Nephron progenitor cell (in vitro differentiated cells): ENCODE measurements at regions not wholly inside any gene's neighbourhood (a gene's known extent, or its start where the extent isn't known, plus 50 kb on each side); places are given as distances from the start of the nearest gene placed in this dataset.

ENCODE experiments used
- DNase-seq: peaks from one replicate; pipeline ENCODE4 v3.0.0; 2021
- H3K27ac Mint-ChIP-seq: 2 replicates; pipeline ENCODE4 v1.8.0; 2021; ENCODE audit warnings: mild to moderate bottlenecking, moderate library complexity, mixed read lengths
- H3K27me3 Mint-ChIP-seq: 2 replicates; pipeline ENCODE4 v1.8.0; 2021; ENCODE audit warnings: mild to moderate bottlenecking, low read depth, mixed read lengths; ENCODE audit not compliant: poor library complexity
- H3K36me3 Mint-ChIP-seq: 2 replicates; pipeline ENCODE4 v1.8.0; 2021; ENCODE audit warnings: low read depth, mixed read lengths
- H3K4me1 Mint-ChIP-seq: 2 replicates; pipeline ENCODE4 v1.8.0; 2021; ENCODE audit warnings: mixed read lengths
- H3K4me3 Mint-ChIP-seq: 2 replicates; pipeline ENCODE4 v1.8.0; 2021; ENCODE audit warnings: mild to moderate bottlenecking, moderate library complexity, mixed read lengths
- H3K9me3 Mint-ChIP-seq: 2 replicates; pipeline ENCODE4 v1.8.0; 2021; ENCODE audit warnings: mild to moderate bottlenecking, moderate library complexity, mixed read lengths
- CTCF ChIP-seq: fragments of 200-600 bp; sonication (generic); IDR thresholded peaks from 2 replicates; pipeline ENCODE4 v1.5.0; 2021; ENCODE audit warnings: antibody characterized with exemption

- H3K27ac Mint-ChIP-seq = no peak overlapping the region
- DNase-seq = no peak
- no peak for TF ChIP-seq CTCF
- no peak overlapping the region for H3K4me3 Mint-ChIP-seq
- H3K9me3 Mint-ChIP-seq = peaks cover 23% of the 10 kb centered on the region
- H3K4me1 Mint-ChIP-seq = peaks cover 48% of the 10 kb centered on the region
- no peaks in the 10 kb centered on the region for H3K36me3 Mint-ChIP-seq
- H3K27me3 Mint-ChIP-seq = peaks cover 22% of the 10 kb centered on the region
These were observed 279.5 kb upstream of the SIX2 start for GRCh38 chr2:45288532-45289417.

- no peak for TF ChIP-seq CTCF
- H3K4me1 Mint-ChIP-seq = peaks cover 54% of the 10 kb centered on the region
These were observed 277.8 kb upstream of the SIX2 start for GRCh38 chr2:45287045-45287444.

GRCh38 chr2:45285771-45286390, 276.6 kb upstream of the SIX2 start:
- H3K36me3 Mint-ChIP-seq = no peaks in the 10 kb centered on the region
- H3K4me1 Mint-ChIP-seq = peaks cover 56% of the 10 kb centered on the region
- H3K27ac Mint-ChIP-seq = no peak overlapping the region
- no peak for DNase-seq
- H3K4me3 Mint-ChIP-seq = no peak overlapping the region
- H3K27me3 Mint-ChIP-seq = peaks cover 18% of the 10 kb centered on the region
- TF ChIP-seq CTCF = no peak
- H3K9me3 Mint-ChIP-seq = peaks cover 16% of the 10 kb centered on the region

More at GRCh38 chr2:45287045-45287444, 277.8 kb upstream of the SIX2 start:
- Mint-ChIP-seq H3K9me3 (peaks cover 23% of the 10 kb centered on the region), H3K27ac (no peak overlapping the region), H3K36me3 (no peaks in the 10 kb centered on the region), H3K27me3 (peaks cover 18% of the 10 kb centered on the region), H3K4me3 (no peak overlapping the region)
- no peak for DNase-seq

GRCh38 chr2:45285311-45285710, 276.1 kb upstream of the SIX2 start:
- peaks cover 13% of the 10 kb centered on the region for H3K9me3 Mint-ChIP-seq
- no peak overlapping the region for H3K27ac Mint-ChIP-seq
- no peaks in the 10 kb centered on the region for H3K36me3 Mint-ChIP-seq
- DNase-seq = no peak
- no peak overlapping the region for H3K4me3 Mint-ChIP-seq
- H3K4me1 Mint-ChIP-seq = peaks cover 61% of the 10 kb centered on the region
- TF ChIP-seq CTCF = no peak
- peaks cover 15% of the 10 kb centered on the region for H3K27me3 Mint-ChIP-seq

GRCh38 chr2:45284621-45284995, 275.4 kb upstream of the SIX2 start:
- Mint-ChIP-seq H3K4me3 (no peak overlapping the region), H3K27me3 (peaks cover 14% of the 10 kb centered on the region), H3K27ac (no peak overlapping the region), H3K36me3 (no peaks in the 10 kb centered on the region), H3K9me3 (peaks cover 7% of the 10 kb centered on the region), H3K4me1 (peaks cover 68% of the 10 kb centered on the region)
- no peak for DNase-seq
- no peak for TF ChIP-seq CTCF
